H1 (cell line): ENCODE measurements at regions not wholly inside any gene's neighbourhood (a gene's known extent, or its start where the extent isn't known, plus 50 kb on each side); places are given as distances from the start of the nearest gene placed in this dataset.

Experiments used
- ASH2L ChIP-seq: fragments of 200-600, 300-600 bp; sonication (generic); IDR thresholded peaks from one replicate; pipeline ENCODE4 v1.7.1; 2017; ENCODE audit warnings: low read length
- HDAC2 ChIP-seq, 2 experiments: fragments of 300-600 bp in 1 of 2; sonication (generic) in 1 of 2; IDR thresholded peaks; 2 replicates each; pipeline ENCODE4 v1.6.1; 2011 to 2012; ENCODE audit warnings: low read depth in 2 of 2, low read length in 2 of 2, mild to moderate bottlenecking in 2 of 2, moderate library complexity in 2 of 2, borderline replicate concordance in 1 of 2, inconsistent platforms in 1 of 2
- RFX5 ChIP-seq: IDR thresholded peaks from 2 replicates; pipeline ENCODE4 v1.6.1; 2011; ENCODE audit warnings: low read depth, low read length, improper control_type of control experiment, borderline replicate concordance
- TEAD4 ChIP-seq: IDR thresholded peaks from 2 replicates; pipeline ENCODE4 v1.6.1; 2012; ENCODE audit warnings: low read depth, low read length, inconsistent platforms, mixed read lengths
- TF ChIP-seq, protein P1 (sequence below): IDR thresholded peaks from 2 replicates; pipeline ENCODE4 v1.6.1; 2012; ENCODE audit warnings: low read length, inconsistent platforms
- TF ChIP-seq, protein P2 (sequence below): IDR thresholded peaks from 2 replicates; pipeline ENCODE4 v1.6.1; 2011; ENCODE audit warnings: low read length, improper control_type of control experiment

DNA sequence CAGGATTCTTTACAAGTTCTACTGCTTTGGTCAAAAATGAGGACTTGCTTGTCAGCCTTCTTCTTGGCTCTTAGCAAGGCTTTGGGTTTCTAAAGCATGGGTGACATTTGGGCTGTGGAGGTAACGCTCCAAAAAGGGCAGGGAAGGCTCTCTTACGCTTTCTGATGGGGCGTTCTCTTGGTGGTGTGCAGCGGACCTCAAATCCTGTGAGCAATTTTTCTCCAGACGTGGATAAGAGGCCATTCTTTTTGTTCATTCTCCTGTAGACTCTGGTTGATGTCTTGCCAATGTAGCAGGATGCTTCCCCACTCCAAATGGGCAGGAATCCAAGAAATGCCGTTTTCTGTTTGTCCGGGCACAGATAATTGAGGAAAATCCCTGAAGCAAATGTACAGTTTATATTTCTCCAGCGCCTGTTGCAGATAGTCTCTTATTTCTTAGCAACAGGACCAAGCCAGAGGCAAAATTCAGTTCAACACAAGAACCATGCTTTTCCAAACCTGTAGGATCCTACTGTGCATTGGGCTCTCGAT is 138.4 kb upstream of the NFE2L3 start (continued):
- TF ChIP-seq, protein P1, sequence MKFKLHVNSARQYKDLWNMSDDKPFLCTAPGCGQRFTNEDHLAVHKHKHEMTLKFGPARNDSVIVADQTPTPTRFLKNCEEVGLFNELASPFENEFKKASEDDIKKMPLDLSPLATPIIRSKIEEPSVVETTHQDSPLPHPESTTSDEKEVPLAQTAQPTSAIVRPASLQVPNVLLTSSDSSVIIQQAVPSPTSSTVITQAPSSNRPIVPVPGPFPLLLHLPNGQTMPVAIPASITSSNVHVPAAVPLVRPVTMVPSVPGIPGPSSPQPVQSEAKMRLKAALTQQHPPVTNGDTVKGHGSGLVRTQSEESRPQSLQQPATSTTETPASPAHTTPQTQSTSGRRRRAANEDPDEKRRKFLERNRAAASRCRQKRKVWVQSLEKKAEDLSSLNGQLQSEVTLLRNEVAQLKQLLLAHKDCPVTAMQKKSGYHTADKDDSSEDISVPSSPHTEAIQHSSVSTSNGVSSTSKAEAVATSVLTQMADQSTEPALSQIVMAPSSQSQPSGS = no peak
- TF ChIP-seq HDAC2 (IDR thresholded peaks at IDR 0.05; ENCODE audit: borderline replicate concordance in 1 of 2, low read depth in 2 of 2, low read length in 2 of 2) (no peak), TEAD4 (no peak), ASH2L (no peak), RFX5 (no peak)
- TF ChIP-seq, protein P2, sequence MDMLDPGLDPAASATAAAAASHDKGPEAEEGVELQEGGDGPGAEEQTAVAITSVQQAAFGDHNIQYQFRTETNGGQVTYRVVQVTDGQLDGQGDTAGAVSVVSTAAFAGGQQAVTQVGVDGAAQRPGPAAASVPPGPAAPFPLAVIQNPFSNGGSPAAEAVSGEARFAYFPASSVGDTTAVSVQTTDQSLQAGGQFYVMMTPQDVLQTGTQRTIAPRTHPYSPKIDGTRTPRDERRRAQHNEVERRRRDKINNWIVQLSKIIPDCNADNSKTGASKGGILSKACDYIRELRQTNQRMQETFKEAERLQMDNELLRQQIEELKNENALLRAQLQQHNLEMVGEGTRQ = no peak
